ENCODE measurements at regions not wholly inside any gene's neighbourhood (a gene's known extent, or its start where the extent isn't known, plus 50 kb on each side); places are given as distances from the start of the nearest gene placed in this dataset.

GRCh38 chr10:33070101-33070500 lies 112.1 kb upstream of the ITGB1 start:
- TF ChIP-seq GATA2 (IDR thresholded peaks at IDR 0.05; ENCODE audit: low read depth, low read length) (no peak), GATA3 (IDR thresholded peaks at IDR 0.05; ENCODE audit: low read depth, low read length) (no peak)

Measured in SH-SY5Y (cell line).